GM23248 (cell line): ENCODE measurements at regions not wholly inside any gene's neighbourhood (a gene's known extent, or its start where the extent isn't known, plus 50 kb on each side); places are given as distances from the start of the nearest gene placed in this dataset.

Source experiments
- EZH2 ChIP-seq: fragments of 200-600 bp; sonication (generic); IDR thresholded peaks from 2 replicates; pipeline ENCODE4 v1.6.1; 2018; ENCODE audit warnings: antibody characterized with exemption, mild to moderate bottlenecking; ENCODE audit not compliant: insufficient read depth, poor library complexity, severe bottlenecking
- EZH2phosphoT487 ChIP-seq: fragments of 200-600 bp; sonication (generic); IDR thresholded peaks from 2 replicates; pipeline ENCODE4 v1.6.1; 2018; ENCODE audit warnings: antibody characterized with exemption, moderate library complexity, mild to moderate bottlenecking, low read depth; ENCODE audit not compliant: insufficient read depth

- TF ChIP-seq EZH2phosphoT487 (no peak), EZH2 (no peak)
Measured at GRCh38 chr3:156768390-156768789, 57.8 kb upstream of the LEKR1 start.
